ENCODE measurements at regions not wholly inside any gene's neighbourhood (a gene's known extent, or its start where the extent isn't known, plus 50 kb on each side); places are given as distances from the start of the nearest gene placed in this dataset.
"Not testable (repeated sequence)": the region's sequence is repeated elsewhere in the genome, so short reads cannot be mapped to it uniquely, and the experiment has no call there.

DNA sequence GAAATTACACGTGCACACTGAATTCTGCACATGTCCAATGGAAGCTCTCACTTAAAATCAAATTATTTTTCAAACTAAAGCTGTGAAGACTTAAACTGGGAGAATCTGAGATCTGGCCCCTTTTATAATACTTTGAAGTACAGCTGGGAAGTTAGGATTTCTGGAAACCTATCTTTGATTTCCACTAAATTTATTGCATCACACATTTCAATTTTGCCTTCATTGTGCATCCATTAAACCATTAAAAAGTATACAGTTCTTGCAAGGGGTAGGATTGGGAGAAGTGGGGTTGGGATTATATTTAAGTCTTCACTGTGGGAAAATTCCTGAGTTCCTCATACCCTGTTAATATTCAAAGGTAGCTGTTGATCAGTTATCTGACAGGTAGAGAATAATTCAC lies 1229.6 kb upstream of the ZEB2 start:
- H3K9me3 ChIP-seq, result no peaks in the 10 kb centered on the region
- peaks cover 13% of the 10 kb centered on the region for H3K4me1 ChIP-seq
- WGBS, 2 donors, result 71 to 84% methylated on average over 1 of the region's 1 CpG
- no peak overlapping the region for H3K4me3 ChIP-seq
- no peak overlapping the region for H3K27ac ChIP-seq
- intact Hi-C loops (cut with DNase I; ENCODE audit: low total_unique reads), result no loop called here
- no peaks in the 10 kb centered on the region for H3K27me3 ChIP-seq
- no peaks in the 10 kb centered on the region for H3K36me3 ChIP-seq (ENCODE audit: low read depth, missing control alignments)
- DNase-seq, result no peak
- TF ChIP-seq CTCF (IDR thresholded peaks at IDR 0.05) (no peak), POLR2A (IDR thresholded peaks at IDR 0.05) (no peak)

- Histone ChIP-seq H3K4me1 (peaks cover 13% of the 10 kb centered on the region), H3K27ac (no peak overlapping the region), H3K9me3 (no peaks in the 10 kb centered on the region), H3K4me3 (no peak overlapping the region), H3K36me3 (ENCODE audit: low read depth, missing control alignments) (no peaks in the 10 kb centered on the region), H3K27me3 (no peaks in the 10 kb centered on the region)
- TF ChIP-seq CTCF (IDR thresholded peaks at IDR 0.05) (no peak), POLR2A (IDR thresholded peaks at IDR 0.05) (no peak)
- 67 to 70% methylated on average over 2 of the region's 2 CpGs for WGBS, 2 donors
- intact Hi-C loops (cut with DNase I; ENCODE audit: low total_unique reads), result no loop called here
- DNase-seq, result no peak
Observed at GRCh38 chr2:145748927-145749326, 1229.0 kb upstream of the ZEB2 start.

DNA sequence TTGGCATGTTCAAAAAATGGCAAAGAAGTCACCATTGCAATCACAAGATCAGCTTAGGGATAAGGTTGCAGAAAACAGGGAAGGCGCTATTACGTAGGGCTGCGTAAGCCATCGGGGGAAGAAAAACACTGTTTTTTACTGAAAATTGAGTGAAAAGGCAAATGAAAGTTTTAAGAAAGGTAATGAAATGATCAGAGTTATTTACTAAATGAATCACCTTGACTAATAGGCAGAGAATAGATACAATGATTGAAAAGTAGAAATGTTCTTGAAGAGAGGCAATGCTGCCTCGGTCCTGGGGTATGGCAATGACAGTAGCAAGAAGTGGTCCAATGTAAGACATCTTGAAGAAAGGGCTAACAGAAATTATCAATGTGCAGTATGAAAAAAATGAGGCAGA lies 1227.8 kb upstream of the ZEB2 start:
- Histone ChIP-seq H3K4me3 (no peak overlapping the region), H3K9me3 (no peaks in the 10 kb centered on the region), H3K4me1 (peaks cover 13% of the 10 kb centered on the region), H3K27me3 (no peaks in the 10 kb centered on the region), H3K36me3 (ENCODE audit: low read depth, missing control alignments) (no peaks in the 10 kb centered on the region), H3K27ac (no peak overlapping the region)
- TF ChIP-seq POLR2A (IDR thresholded peaks at IDR 0.05) (no peak), CTCF (IDR thresholded peaks at IDR 0.05) (no peak)
- WGBS, 2 donors, result 93 to 96% methylated on average over 5 of the region's 5 CpGs
- no peak for DNase-seq
- intact Hi-C loops (cut with DNase I; ENCODE audit: low total_unique reads), result no loop called here

- DNase-seq; H3K36me3 ChIP-seq (ENCODE audit: low read depth, missing control alignments); H3K4me3 ChIP-seq; H3K27ac ChIP-seq; H3K4me1 ChIP-seq; H3K9me3 ChIP-seq; H3K27me3 ChIP-seq; intact Hi-C loops (cut with DNase I; ENCODE audit: low total_unique reads): not testable (repeated sequence)
- 85 to 90% methylated on average over 4 of the region's 4 CpGs for WGBS, 2 donors
Observed at GRCh38 chr2:145745387-145745721, 1225.4 kb upstream of the ZEB2 start.

DNA sequence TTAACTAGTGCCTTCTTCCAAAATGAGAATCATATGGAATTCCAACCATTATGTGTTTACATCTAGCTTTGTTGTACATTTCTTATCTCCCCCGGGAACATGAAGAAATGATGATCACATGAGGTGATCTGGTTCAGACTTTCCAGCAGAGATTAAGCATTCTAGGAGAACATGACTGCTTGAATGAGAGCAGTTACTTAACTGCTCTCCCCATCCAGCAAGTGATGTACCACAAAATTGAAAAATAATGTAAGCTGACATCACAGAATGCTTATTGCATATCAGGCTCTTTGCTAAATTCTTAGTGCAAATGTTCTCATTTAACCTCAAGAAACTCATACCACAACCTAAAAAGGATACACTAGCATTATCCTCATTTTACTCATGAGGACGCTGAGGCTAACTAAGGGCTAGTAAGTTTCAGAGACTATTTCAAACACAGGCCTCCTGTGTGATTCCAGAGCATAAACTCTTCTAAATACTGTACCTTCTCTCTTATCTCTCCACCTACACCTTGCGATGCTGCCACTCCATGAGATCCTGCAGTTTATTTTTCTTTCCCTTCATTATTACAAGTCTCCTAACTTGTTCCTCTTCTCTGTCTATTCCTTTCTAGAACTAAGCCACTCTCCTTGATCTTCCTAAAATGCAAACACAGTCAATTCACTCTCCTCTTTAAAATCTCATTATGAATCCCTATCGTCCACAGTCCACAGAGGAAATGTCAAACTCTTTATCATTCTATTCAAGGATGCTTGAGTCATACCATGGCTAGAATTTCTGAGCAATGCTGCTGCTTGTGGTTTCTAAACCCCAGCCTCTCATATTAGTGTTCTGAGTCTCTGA lies 1224.8 kb upstream of the ZEB2 start:
- no peak for DNase-seq
- Histone ChIP-seq H3K4me1 (no peaks in the 10 kb centered on the region), H3K27me3 (no peaks in the 10 kb centered on the region), H3K4me3 (no peak overlapping the region), H3K36me3 (ENCODE audit: low read depth, missing control alignments) (no peaks in the 10 kb centered on the region), H3K9me3 (no peaks in the 10 kb centered on the region), H3K27ac (no peak overlapping the region)
- intact Hi-C loops (cut with DNase I; ENCODE audit: low total_unique reads), result no loop called here
- 75 to 77% methylated on average over 4 of the region's 4 CpGs for WGBS, 2 donors
- no peak for TF ChIP-seq POLR2A (IDR thresholded peaks at IDR 0.05)
- TF ChIP-seq CTCF (IDR thresholded peaks at IDR 0.05), result no peak

Data from testis (tissue), 2 donors.